Panc1 (cell line): ENCODE measurements at regions not wholly inside any gene's neighbourhood (a gene's known extent, or its start where the extent isn't known, plus 50 kb on each side); places are given as distances from the start of the nearest gene placed in this dataset.

Source experiments
- POLR2AphosphoS5 ChIP-seq: IDR thresholded peaks from 2 replicates; pipeline ENCODE4 v1.6.1; 2012; ENCODE audit warnings: mild to moderate bottlenecking, low read depth, low read length, moderate library complexity
- TCF7L2 ChIP-seq: IDR thresholded peaks from 2 replicates; pipeline ENCODE4 v1.6.1; 2011; ENCODE audit warnings: mild to moderate bottlenecking, low read depth, low read length, inconsistent platforms
- TF ChIP-seq, protein P1 (sequence below), 2 experiments: IDR thresholded peaks; 2 replicates each; pipeline ENCODE4 v1.6.1; 2011 to 2012; ENCODE audit warnings: low read depth in 2 of 2, control low read depth in 1 of 2, low read length in 1 of 2, mild to moderate bottlenecking in 1 of 2, moderate library complexity in 1 of 2; ENCODE audit not compliant: insufficient read depth in 1 of 2
- TF ChIP-seq, protein P2 (sequence below): fragments of 450-650 bp; IDR thresholded peaks from 2 replicates; pipeline ENCODE4 v1.5.1; 2017; ENCODE audit warnings: mild to moderate bottlenecking

DNA sequence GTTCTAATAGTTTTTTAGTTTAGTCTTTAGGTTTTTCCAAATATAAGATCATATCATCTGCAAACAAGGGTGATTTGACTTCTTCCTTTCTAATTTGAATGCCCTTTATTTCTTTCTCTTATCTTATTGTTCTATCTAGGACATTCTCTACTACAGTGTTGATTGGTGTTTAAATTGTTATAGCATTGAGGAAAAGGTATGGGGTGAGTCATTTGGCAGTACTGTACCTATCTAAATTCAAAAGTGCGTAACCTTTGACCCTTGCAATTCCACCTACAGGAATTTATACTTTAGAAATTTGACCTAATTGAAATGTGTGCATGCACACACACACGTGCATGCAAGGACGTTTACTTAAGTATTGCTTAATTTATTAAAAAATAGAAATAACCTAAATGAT, 78.3 kb downstream of the MAB21L3 start:
- TF ChIP-seq, protein P1, sequence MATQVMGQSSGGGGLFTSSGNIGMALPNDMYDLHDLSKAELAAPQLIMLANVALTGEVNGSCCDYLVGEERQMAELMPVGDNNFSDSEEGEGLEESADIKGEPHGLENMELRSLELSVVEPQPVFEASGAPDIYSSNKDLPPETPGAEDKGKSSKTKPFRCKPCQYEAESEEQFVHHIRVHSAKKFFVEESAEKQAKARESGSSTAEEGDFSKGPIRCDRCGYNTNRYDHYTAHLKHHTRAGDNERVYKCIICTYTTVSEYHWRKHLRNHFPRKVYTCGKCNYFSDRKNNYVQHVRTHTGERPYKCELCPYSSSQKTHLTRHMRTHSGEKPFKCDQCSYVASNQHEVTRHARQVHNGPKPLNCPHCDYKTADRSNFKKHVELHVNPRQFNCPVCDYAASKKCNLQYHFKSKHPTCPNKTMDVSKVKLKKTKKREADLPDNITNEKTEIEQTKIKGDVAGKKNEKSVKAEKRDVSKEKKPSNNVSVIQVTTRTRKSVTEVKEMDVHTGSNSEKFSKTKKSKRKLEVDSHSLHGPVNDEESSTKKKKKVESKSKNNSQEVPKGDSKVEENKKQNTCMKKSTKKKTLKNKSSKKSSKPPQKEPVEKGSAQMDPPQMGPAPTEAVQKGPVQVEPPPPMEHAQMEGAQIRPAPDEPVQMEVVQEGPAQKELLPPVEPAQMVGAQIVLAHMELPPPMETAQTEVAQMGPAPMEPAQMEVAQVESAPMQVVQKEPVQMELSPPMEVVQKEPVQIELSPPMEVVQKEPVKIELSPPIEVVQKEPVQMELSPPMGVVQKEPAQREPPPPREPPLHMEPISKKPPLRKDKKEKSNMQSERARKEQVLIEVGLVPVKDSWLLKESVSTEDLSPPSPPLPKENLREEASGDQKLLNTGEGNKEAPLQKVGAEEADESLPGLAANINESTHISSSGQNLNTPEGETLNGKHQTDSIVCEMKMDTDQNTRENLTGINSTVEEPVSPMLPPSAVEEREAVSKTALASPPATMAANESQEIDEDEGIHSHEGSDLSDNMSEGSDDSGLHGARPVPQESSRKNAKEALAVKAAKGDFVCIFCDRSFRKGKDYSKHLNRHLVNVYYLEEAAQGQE (IDR thresholded peaks at IDR 0.05; ENCODE audit: insufficient read depth in 1 of 2, low read depth in 2 of 2, low read length in 1 of 2), result no peak
- TF ChIP-seq, protein P2, sequence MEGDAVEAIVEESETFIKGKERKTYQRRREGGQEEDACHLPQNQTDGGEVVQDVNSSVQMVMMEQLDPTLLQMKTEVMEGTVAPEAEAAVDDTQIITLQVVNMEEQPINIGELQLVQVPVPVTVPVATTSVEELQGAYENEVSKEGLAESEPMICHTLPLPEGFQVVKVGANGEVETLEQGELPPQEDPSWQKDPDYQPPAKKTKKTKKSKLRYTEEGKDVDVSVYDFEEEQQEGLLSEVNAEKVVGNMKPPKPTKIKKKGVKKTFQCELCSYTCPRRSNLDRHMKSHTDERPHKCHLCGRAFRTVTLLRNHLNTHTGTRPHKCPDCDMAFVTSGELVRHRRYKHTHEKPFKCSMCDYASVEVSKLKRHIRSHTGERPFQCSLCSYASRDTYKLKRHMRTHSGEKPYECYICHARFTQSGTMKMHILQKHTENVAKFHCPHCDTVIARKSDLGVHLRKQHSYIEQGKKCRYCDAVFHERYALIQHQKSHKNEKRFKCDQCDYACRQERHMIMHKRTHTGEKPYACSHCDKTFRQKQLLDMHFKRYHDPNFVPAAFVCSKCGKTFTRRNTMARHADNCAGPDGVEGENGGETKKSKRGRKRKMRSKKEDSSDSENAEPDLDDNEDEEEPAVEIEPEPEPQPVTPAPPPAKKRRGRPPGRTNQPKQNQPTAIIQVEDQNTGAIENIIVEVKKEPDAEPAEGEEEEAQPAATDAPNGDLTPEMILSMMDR, result no peak
- TF ChIP-seq TCF7L2 (no peak), POLR2AphosphoS5 (no peak)
